ENCODE measurements at regions not wholly inside any gene's neighbourhood (a gene's known extent, or its start where the extent isn't known, plus 50 kb on each side); places are given as distances from the start of the nearest gene placed in this dataset.

- Histone ChIP-seq H3K36me3 (no peaks in the 10 kb centered on the region), H3K27ac (no peak overlapping the region), H3K4me3 (no peak overlapping the region), H3K9me3 (no peaks in the 10 kb centered on the region), H3K27me3 (no peaks in the 10 kb centered on the region), H3K4me1 (no peaks in the 10 kb centered on the region)
- no peak for TF ChIP-seq CTCF (IDR thresholded peaks at IDR 0.05)
- DNase-seq: no peak
- intact Hi-C loops (cut with DNase I; ENCODE audit: low total_unique reads): no loop called here
Observed at GRCh38 chr3:159364511-159364910, 562.7 kb downstream of the MFSD1 start.

DNA sequence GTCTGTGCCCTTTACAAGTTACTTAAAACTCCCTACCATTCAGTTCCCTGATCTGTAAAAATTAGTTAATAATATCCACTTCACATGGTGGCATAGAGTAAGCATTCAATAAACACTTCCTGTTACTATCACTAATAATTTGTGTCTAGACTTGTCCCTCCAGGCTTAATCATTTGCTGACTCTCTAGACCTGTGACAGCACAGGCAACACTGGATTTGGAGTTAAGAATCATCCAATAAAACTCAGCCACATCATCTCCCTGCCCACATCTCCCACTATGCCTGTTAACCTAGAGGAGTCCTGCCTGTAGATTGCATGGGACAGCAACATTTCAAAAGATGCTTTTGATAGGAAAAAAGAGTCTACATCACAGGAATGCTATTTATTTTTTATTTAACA, 564.6 kb downstream of the MFSD1 start:
- Histone ChIP-seq H3K4me1 (no peaks in the 10 kb centered on the region), H3K27me3 (no peaks in the 10 kb centered on the region), H3K36me3 (no peaks in the 10 kb centered on the region), H3K27ac (no peak overlapping the region), H3K4me3 (no peak overlapping the region), H3K9me3 (no peaks in the 10 kb centered on the region)
- DNase-seq: no peak
- intact Hi-C loops (cut with DNase I; ENCODE audit: low total_unique reads): no loop called here
- TF ChIP-seq CTCF (IDR thresholded peaks at IDR 0.05): no peak

GRCh38 chr3:159371961-159372360, 570.1 kb downstream of the MFSD1 start:
- no peaks in the 10 kb centered on the region for H3K36me3 ChIP-seq
- no peak overlapping the region for H3K27ac ChIP-seq
- no peaks in the 10 kb centered on the region for H3K27me3 ChIP-seq
- intact Hi-C loops (cut with DNase I; ENCODE audit: low total_unique reads): no loop called here
- TF ChIP-seq CTCF (IDR thresholded peaks at IDR 0.05): no peak
- H3K4me3 ChIP-seq: no peak overlapping the region
- H3K4me1 ChIP-seq: no peaks in the 10 kb centered on the region
- H3K9me3 ChIP-seq: no peaks in the 10 kb centered on the region
- DNase-seq: no peak

DNA sequence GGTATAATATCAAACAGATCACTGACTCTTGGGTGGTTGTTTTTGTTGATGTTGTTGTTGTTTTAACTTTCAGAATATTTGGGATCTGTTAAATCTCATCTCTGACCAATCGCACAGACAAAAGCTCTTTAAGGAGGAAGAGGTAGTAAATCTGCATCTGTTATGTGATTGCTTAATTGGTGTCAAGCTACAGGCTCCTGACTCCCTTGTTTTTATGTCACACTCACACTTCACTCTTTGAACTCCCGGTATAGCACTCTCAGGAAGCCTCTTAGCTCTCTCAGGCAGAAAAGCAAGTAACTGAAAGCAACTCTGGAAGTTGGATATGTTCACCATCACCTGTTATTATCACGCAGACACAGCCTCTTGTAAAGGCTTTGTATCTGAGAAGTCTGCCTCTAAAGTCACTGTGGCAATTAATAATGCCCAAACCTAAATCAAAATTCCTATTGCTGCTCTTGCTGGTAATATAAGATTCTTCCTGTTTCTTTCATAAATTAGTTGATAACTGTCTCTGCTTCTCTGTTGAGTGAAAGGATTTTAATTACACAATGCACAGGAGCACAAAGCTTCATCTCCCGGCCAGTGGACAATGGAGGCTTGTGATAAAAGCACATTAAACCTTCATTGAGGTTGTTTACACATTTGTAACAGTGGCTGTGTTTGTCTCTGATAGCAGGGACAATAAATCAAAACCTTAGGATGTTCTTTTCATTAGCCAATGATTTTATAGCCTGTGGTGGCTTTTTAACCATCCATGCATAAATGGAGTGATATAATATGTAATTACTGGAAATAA, 576.7 kb downstream of the MFSD1 start:
- Histone ChIP-seq H3K4me3 (no peak overlapping the region), H3K36me3 (no peaks in the 10 kb centered on the region), H3K9me3 (no peaks in the 10 kb centered on the region), H3K27me3 (no peaks in the 10 kb centered on the region), H3K4me1 (no peaks in the 10 kb centered on the region), H3K27ac (no peak overlapping the region)
- intact Hi-C loops (cut with DNase I; ENCODE audit: low total_unique reads): no loop called here
- TF ChIP-seq CTCF (IDR thresholded peaks at IDR 0.05): no peak
- no peak for DNase-seq

- intact Hi-C loops (cut with DNase I; ENCODE audit: low total_unique reads): no loop called here
- DNase-seq: no peak
- H3K27me3 ChIP-seq: no peaks in the 10 kb centered on the region
- no peak overlapping the region for H3K4me3 ChIP-seq
- TF ChIP-seq CTCF (IDR thresholded peaks at IDR 0.05): no peak
- H3K27ac ChIP-seq: no peak overlapping the region
- H3K36me3 ChIP-seq: no peaks in the 10 kb centered on the region
- H3K9me3 ChIP-seq: no peaks in the 10 kb centered on the region
- no peaks in the 10 kb centered on the region for H3K4me1 ChIP-seq
Observed at GRCh38 chr3:159380891-159381290, 579.0 kb downstream of the MFSD1 start.
